GM12878 (cell line): ENCODE measurements at regions not wholly inside any gene's neighbourhood (a gene's known extent, or its start where the extent isn't known, plus 50 kb on each side); places are given as distances from the start of the nearest gene placed in this dataset.
"Not testable (repeated sequence)": the region's sequence is repeated elsewhere in the genome, so short reads cannot be mapped to it uniquely, and the experiment has no call there.

Experiments used
- ATAC-seq: fragments of 200-7000 bp; cut with Tn5 transposase; 3 replicates; pipeline ENCODE4 v1.9.1; 2020; ENCODE audit warnings: mild to moderate bottlenecking, moderate library complexity
- BruUV-seq: library from RNA; stranded (reverse); fragments of 400-500 nt; replicated peaks from 2 replicates; lab custom pipeline; 2021; lab: Mats Ljungman, UMichigan
- CTCF ChIA-PET: fragments of 300-600 bp; sonication (Branson Sonifier 250); formaldehyde crosslinking; extraction: SDS; loops from one replicate; lab custom pipeline; 2021; ENCODE audit warnings: inconsistent platforms; lab: Yijun Ruan, JAX
- POLR2A ChIA-PET: fragments of 350-600 bp; formaldehyde crosslinking; extraction: SDS; loops from one replicate; lab custom pipeline; 2021; ENCODE audit warnings: inconsistent platforms; lab: Charles Lee
- RAD21 ChIA-PET: fragments of 300-600 bp; sonication (Branson Sonifier 250); formaldehyde crosslinking; loops from one replicate; lab custom pipeline; 2023; ENCODE audit warnings: antibody characterized with exemption; ENCODE audit not compliant: unreplicated experiment; lab: Charles Lee
- SMC1A ChIA-PET: fragments of 300-600 bp; sonication (Branson Sonifier 250); formaldehyde crosslinking; loops from one replicate; lab custom pipeline; 2023; ENCODE audit not compliant: unreplicated experiment, uncharacterized antibody; lab: Charles Lee
- DNase-seq: peaks from one replicate; pipeline ENCODE4 v3.0.0-alpha.2; 2011; ENCODE audit warnings: low read depth, low spot score
- FAIRE-seq: peaks from 3 replicates; lab custom pipeline; 2011; peaks lifted over from hg19 to GRCh38; lab: Jason Lieb, UNC
- H2AFZ ChIP-seq: 2 replicates; pipeline ENCODE4 v1.6.0; 2011; ENCODE audit warnings: low read depth, low read length, control low read depth; ENCODE audit not compliant: control insufficient read depth
- H3K27ac ChIP-seq: 2 replicates; pipeline ENCODE4 v1.5.1; 2011; ENCODE audit warnings: control low read depth; ENCODE audit not compliant: control insufficient read depth, insufficient read depth
- H3K27me3 ChIP-seq, 2 experiments: replicated peaks in 1 of 2; 2 replicates each; pipeline versions ENCODE4 v1.6.0 to v1.6.1; 2011; ENCODE audit warnings: low read length in 1 of 2; ENCODE audit not compliant: control insufficient read depth in 2 of 2, insufficient read depth in 2 of 2
- H3K36me3 ChIP-seq, 2 experiments: 2 replicates each; pipeline ENCODE4 v1.5.1; 2011; ENCODE audit warnings: low read length in 1 of 2; ENCODE audit not compliant: control insufficient read depth in 2 of 2, insufficient read depth in 2 of 2
- H3K4me1 ChIP-seq: 2 replicates; pipeline ENCODE4 v1.6.1; 2011; ENCODE audit warnings: mild to moderate bottlenecking, low read length, moderate library complexity, mixed read lengths; ENCODE audit not compliant: control insufficient read depth, insufficient read depth
- H3K4me2 ChIP-seq: 2 replicates; pipeline ENCODE4 v1.6.0; 2011; ENCODE audit warnings: control low read depth; ENCODE audit not compliant: control insufficient read depth, insufficient read depth
- H3K4me3 ChIP-seq: fragments of 200-600 bp; sonication (generic); 2 replicates; pipeline ENCODE4 v1.5.1; 2016
- H3K79me2 ChIP-seq: 2 replicates; pipeline ENCODE4 v1.6.0; 2011; ENCODE audit warnings: low read length; ENCODE audit not compliant: control insufficient read depth, insufficient read depth
- H3K9ac ChIP-seq: 2 replicates; pipeline ENCODE4 v1.8.0; 2011; ENCODE audit warnings: low read length, control low read depth, mixed read lengths; ENCODE audit not compliant: control insufficient read depth, insufficient read depth
- H3K9me3 ChIP-seq: replicated peaks from 3 replicates; pipeline ENCODE4 v1.5.1; 2011; ENCODE audit warnings: mild to moderate bottlenecking, low read length; ENCODE audit not compliant: control insufficient read depth, insufficient read depth
- H4K20me1 ChIP-seq: 2 replicates; pipeline ENCODE4 v1.6.0; 2011; ENCODE audit not compliant: control insufficient read depth, insufficient read depth
- ATF7 ChIP-seq: fragments of 450-650 bp; IDR thresholded peaks from 2 replicates; pipeline ENCODE4 v1.6.1; 2016; ENCODE audit warnings: low read depth, mild to moderate bottlenecking
- BCL11A ChIP-seq: IDR thresholded peaks from 2 replicates; pipeline ENCODE4 v1.6.1; 2011; ENCODE audit warnings: low read depth, low read length
- CREM ChIP-seq: IDR thresholded peaks from 2 replicates; pipeline ENCODE4 v1.6.1; 2014; ENCODE audit warnings: antibody characterized with exemption, low read depth
- EGR1 ChIP-seq, 2 experiments: IDR thresholded peaks; 1 replicate in 1 of 2; 2 replicates in 1 of 2; pipeline ENCODE4 v1.6.1; 2011 to 2012; ENCODE audit warnings: low read depth in 2 of 2, low read length in 2 of 2, borderline replicate concordance in 1 of 2, mild to moderate bottlenecking in 1 of 2, moderate library complexity in 1 of 2
- FOS ChIP-seq: IDR thresholded peaks from 3 replicates; pipeline ENCODE4 v1.6.1; 2011; ENCODE audit warnings: borderline replicate concordance; ENCODE audit not compliant: insufficient read length; ENCODE audit errors: extremely low read depth
- FOXM1 ChIP-seq: IDR thresholded peaks from 2 replicates; pipeline ENCODE4 v1.6.1; 2012; ENCODE audit warnings: low read depth, mild to moderate bottlenecking, inconsistent platforms, low read length, moderate library complexity
- MYC ChIP-seq: IDR thresholded peaks from 2 replicates; pipeline ENCODE4 v1.6.1; 2011; ENCODE audit warnings: mild to moderate bottlenecking, low read length, moderate library complexity, inconsistent platforms; ENCODE audit not compliant: insufficient read depth, insufficient replicate concordance, insufficient read length, severe bottlenecking
- NBN ChIP-seq: fragments of 450-650 bp; IDR thresholded peaks from 2 replicates; pipeline ENCODE4 v1.6.1; 2016
- SMAD1 ChIP-seq: fragments of 450-650 bp; IDR thresholded peaks from 2 replicates; pipeline ENCODE4 v1.6.1; 2018; ENCODE audit warnings: mild to moderate bottlenecking, low read depth; ENCODE audit not compliant: partially characterized antibody
- TCF3 ChIP-seq: IDR thresholded peaks from 2 replicates; pipeline ENCODE4 v1.6.1; 2012; ENCODE audit warnings: low read depth, mild to moderate bottlenecking, low read length, borderline replicate concordance; ENCODE audit not compliant: insufficient read depth
- TCF7 ChIP-seq: IDR thresholded peaks from 2 replicates; pipeline ENCODE4 v1.6.1; 2014; ENCODE audit warnings: antibody characterized with exemption, borderline replicate concordance
- WRNIP1 ChIP-seq: IDR thresholded peaks from 2 replicates; pipeline ENCODE4 v1.6.1; 2011; ENCODE audit warnings: low read depth, low read length, improper control_type of control experiment, borderline replicate concordance
- ZNF384 ChIP-seq: IDR thresholded peaks from 2 replicates; pipeline ENCODE4 v1.6.1; 2012; ENCODE audit warnings: low read depth, mild to moderate bottlenecking, low read length, improper control_type of control experiment, borderline replicate concordance
- WGBS: methylation state at CpG from one replicate; pipeline ENCODE4 v1.1.6; 2016; ENCODE audit warnings: low lambda C conversion rate; ENCODE audit not compliant: insufficient replicate concordance, insufficient coverage; ENCODE audit errors: missing lambda C conversion rate; 5-methylcytosine and 5-hydroxymethylcytosine counted together
- in situ Hi-C: fragments of 300-500 bp; cut with MboI; formaldehyde crosslinking; loops from 9 replicates; pipeline ENCODE4 v1.14.3; 2018; ENCODE audit warnings: mixed read lengths
- intact Hi-C: fragments of 100-400 bp; cut with micrococcal nuclease; formaldehyde crosslinking; loops from one replicate; pipeline ENCODE4 v1.14.2; 2022; ENCODE audit not compliant: unreplicated experiment
- TF ChIP-seq, protein P1 (sequence below): fragments of 450-650 bp; IDR thresholded peaks from 2 replicates; pipeline ENCODE4 v1.6.1; 2016; ENCODE audit warnings: mild to moderate bottlenecking
- TF ChIP-seq, protein P2 (sequence below): fragments of 450-650 bp; IDR thresholded peaks from 2 replicates; pipeline ENCODE4 v1.6.1; 2017; ENCODE audit warnings: antibody characterized with exemption, mild to moderate bottlenecking, moderate library complexity

DNA sequence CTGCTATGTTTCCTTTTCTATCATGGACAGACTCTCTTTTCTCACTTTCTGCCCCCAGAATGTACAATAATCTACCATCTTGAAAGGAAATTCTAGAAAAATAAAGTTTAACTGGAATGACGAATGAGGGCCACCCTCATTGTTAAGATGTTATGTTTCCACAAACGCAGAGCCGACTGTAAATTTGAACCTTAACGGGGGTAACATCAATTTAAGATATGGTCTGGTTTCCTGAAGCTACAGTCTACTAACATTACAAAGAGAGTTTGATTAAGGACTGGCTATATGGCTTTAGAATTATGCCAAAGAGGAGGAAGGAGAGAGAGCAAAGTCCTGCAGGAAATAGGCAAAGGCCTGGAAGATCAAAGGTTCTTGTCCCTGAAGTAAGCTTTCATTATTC is 227.2 kb downstream of the USP46 start:
- ChIA-PET CTCF (no interaction called here), RAD21 (no interaction called here), POLR2A (no interaction called here), SMC1A (no interaction called here)
- Histone ChIP-seq H3K27ac (no peak overlapping the region), H3K9ac (no peak overlapping the region), H3K4me3 (no peak overlapping the region), H3K36me3 (no peaks in the 10 kb centered on the region), H3K79me2 (no peaks in the 10 kb centered on the region), H4K20me1 (no peaks in the 10 kb centered on the region), H3K4me1 (no peaks in the 10 kb centered on the region), H3K27me3 (no peaks in the 10 kb centered on the region; a peak in 1 of 4 replicates), H2AFZ (no peak overlapping the region), H3K9me3 (no peaks in the 10 kb centered on the region), H3K4me2 (no peak overlapping the region)
- DNase-seq (no peak), FAIRE-seq (no peak), ATAC-seq (no peak)
- intact Hi-C loops (no loop called here), in situ Hi-C loops (no loop called here)
- 43% methylated on average over 4 of the region's 4 CpGs for WGBS
- TF ChIP-seq FOXM1 (no peak), NBN (no peak), FOS (no peak), SMAD1 (no peak), ZNF384 (no peak), MYC (no peak), EGR1 (IDR thresholded peaks at IDR 0.05; ENCODE audit: borderline replicate concordance in 1 of 2, low read depth in 2 of 2, low read length in 2 of 2) (no peak), WRNIP1 (no peak), TCF3 (no peak), TCF7 (no peak), BCL11A (no peak), ATF7 (no peak), CREM (no peak)
- TF ChIP-seq, protein P1, sequence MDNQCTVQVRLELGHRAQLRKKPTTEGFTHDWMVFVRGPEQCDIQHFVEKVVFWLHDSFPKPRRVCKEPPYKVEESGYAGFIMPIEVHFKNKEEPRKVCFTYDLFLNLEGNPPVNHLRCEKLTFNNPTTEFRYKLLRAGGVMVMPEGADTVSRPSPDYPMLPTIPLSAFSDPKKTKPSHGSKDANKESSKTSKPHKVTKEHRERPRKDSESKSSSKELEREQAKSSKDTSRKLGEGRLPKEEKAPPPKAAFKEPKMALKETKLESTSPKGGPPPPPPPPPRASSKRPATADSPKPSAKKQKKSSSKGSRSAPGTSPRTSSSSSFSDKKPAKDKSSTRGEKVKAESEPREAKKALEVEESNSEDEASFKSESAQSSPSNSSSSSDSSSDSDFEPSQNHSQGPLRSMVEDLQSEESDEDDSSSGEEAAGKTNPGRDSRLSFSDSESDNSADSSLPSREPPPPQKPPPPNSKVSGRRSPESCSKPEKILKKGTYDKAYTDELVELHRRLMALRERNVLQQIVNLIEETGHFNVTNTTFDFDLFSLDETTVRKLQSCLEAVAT, result no peak
- TF ChIP-seq, protein P2, sequence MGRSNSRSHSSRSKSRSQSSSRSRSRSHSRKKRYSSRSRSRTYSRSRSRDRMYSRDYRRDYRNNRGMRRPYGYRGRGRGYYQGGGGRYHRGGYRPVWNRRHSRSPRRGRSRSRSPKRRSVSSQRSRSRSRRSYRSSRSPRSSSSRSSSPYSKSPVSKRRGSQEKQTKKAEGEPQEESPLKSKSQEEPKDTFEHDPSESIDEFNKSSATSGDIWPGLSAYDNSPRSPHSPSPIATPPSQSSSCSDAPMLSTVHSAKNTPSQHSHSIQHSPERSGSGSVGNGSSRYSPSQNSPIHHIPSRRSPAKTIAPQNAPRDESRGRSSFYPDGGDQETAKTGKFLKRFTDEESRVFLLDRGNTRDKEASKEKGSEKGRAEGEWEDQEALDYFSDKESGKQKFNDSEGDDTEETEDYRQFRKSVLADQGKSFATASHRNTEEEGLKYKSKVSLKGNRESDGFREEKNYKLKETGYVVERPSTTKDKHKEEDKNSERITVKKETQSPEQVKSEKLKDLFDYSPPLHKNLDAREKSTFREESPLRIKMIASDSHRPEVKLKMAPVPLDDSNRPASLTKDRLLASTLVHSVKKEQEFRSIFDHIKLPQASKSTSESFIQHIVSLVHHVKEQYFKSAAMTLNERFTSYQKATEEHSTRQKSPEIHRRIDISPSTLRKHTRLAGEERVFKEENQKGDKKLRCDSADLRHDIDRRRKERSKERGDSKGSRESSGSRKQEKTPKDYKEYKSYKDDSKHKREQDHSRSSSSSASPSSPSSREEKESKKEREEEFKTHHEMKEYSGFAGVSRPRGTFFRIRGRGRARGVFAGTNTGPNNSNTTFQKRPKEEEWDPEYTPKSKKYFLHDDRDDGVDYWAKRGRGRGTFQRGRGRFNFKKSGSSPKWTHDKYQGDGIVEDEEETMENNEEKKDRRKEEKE, result no peak
- no TSS peak for BruUV-seq

DNA sequence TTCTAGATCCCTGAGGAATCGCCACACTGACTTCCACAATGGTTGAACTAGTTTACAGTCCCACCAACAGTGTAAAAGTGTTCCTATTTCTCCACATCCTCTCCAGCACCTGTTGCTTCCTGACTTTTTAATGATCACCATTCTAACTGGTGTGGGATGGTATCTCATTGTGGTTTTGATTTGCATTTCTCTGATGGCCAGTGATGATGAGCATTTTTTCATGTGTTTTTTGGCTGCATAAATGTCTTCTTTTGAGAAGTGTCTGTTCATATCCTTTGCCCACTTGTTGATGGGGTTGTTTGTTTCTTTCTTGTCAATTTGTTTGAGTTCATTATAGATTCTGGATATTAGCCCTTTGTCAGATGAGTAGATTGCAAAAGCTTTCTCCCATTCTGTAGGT is 216.6 kb downstream of the USP46 start:
- H2AFZ ChIP-seq, H3K4me3 ChIP-seq, H3K79me2 ChIP-seq, intact Hi-C loops, POLR2A ChIA-PET, H3K9ac ChIP-seq, H3K27ac ChIP-seq, BruUV-seq, in situ Hi-C loops, ATAC-seq, RAD21 ChIA-PET, SMC1A ChIA-PET, H3K4me1 ChIP-seq, FAIRE-seq, H3K4me2 ChIP-seq, H4K20me1 ChIP-seq, DNase-seq, H3K27me3 ChIP-seq, CTCF ChIA-PET, H3K9me3 ChIP-seq, H3K36me3 ChIP-seq: not testable (repeated sequence)
- WGBS, result no CpG with 5 or more reads among the region's 1 CpG
